Activated CD8-positive, alpha-beta T cell treated with anti-CD3 and anti-CD28 coated beads for 36 hours (primary cell): ENCODE measurements at regions not wholly inside any gene's neighbourhood (a gene's known extent, or its start where the extent isn't known, plus 50 kb on each side); places are given as distances from the start of the nearest gene placed in this dataset.

Experiments used
- ATAC-seq: fragments of 200-7000 bp; cut with Tn5 transposase; one replicate; pipeline ENCODE4 v1.10.0; 2021; ENCODE audit warnings: mild to moderate bottlenecking, moderate library complexity
- CTCF ChIA-PET: fragments of 350-600 bp; sonication (Branson Sonifier 250); formaldehyde crosslinking; loops from one replicate; lab custom pipeline; 2021; ENCODE audit warnings: antibody characterized with exemption; lab: Charles Lee
- POLR2A ChIA-PET: fragments of 350-600 bp; sonication (Branson Sonifier 250); formaldehyde crosslinking; loops from one replicate; lab custom pipeline; 2021; ENCODE audit warnings: antibody characterized with exemption; lab: Charles Lee
- DNase-seq: peaks from one replicate; pipeline ENCODE4 v3.0.0-alpha.2; 2020
- H3K27ac Mint-ChIP-seq: one replicate; pipeline ENCODE4 v1.8.0; 2021; ENCODE audit warnings: mild to moderate bottlenecking, mixed read lengths
- H3K27me3 Mint-ChIP-seq: one replicate; pipeline ENCODE4 v1.8.0; 2021; ENCODE audit warnings: mixed read lengths
- H3K36me3 Mint-ChIP-seq: one replicate; pipeline ENCODE4 v1.8.0; 2021; ENCODE audit warnings: low read depth, mixed read lengths
- H3K4me1 Mint-ChIP-seq: one replicate; pipeline ENCODE4 v1.8.0; 2021; ENCODE audit warnings: low read depth, mixed read lengths
- H3K4me3 Mint-ChIP-seq: one replicate; pipeline ENCODE4 v1.8.0; 2021; ENCODE audit warnings: mild to moderate bottlenecking, moderate library complexity, mixed read lengths
- H3K9me3 Mint-ChIP-seq: one replicate; pipeline ENCODE4 v1.8.0; 2021; ENCODE audit warnings: mixed read lengths
- intact Hi-C: fragments of 100-400 bp; cut with micrococcal nuclease; formaldehyde crosslinking; loops from one replicate; pipeline ENCODE4 v1.10.0; 2022
- TF ChIP-seq, protein P1 (sequence below): fragments of 200-600 bp; IDR thresholded peaks from one replicate; pipeline ENCODE4 v1.8.0; 2022; ENCODE audit warnings: antibody characterized with exemption, mild to moderate bottlenecking

DNA sequence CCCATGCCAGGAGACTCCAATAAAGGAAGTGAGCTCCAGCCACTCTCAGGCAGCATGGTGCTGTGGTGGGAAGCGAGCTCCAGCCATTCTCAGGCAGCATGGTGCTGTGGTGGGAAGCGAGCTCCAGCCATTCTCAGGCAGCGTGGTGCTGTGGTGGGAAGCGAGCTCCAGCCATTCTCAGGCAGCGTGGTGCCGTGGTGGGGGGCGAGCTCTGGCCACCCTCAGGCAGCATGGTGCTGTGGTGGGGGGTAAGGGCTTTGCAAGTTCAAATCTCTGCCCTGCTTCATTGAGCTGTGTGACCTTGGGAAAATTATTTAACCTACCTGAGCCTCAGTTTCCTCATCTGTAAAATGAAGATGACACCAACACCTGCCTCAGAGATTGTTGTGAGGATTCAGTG, 975.1 kb downstream of the BCL11B start:
- H3K27ac Mint-ChIP-seq: no peak overlapping the region
- no peak overlapping the region for H3K4me3 Mint-ChIP-seq
- intact Hi-C loops: no loop called here
- H3K4me1 Mint-ChIP-seq: no peaks in the 10 kb centered on the region
- DNase-seq (no peak), ATAC-seq (no peak)
- POLR2A ChIA-PET: no interaction called here
- CTCF ChIA-PET: no interaction called here
- TF ChIP-seq, protein P1, sequence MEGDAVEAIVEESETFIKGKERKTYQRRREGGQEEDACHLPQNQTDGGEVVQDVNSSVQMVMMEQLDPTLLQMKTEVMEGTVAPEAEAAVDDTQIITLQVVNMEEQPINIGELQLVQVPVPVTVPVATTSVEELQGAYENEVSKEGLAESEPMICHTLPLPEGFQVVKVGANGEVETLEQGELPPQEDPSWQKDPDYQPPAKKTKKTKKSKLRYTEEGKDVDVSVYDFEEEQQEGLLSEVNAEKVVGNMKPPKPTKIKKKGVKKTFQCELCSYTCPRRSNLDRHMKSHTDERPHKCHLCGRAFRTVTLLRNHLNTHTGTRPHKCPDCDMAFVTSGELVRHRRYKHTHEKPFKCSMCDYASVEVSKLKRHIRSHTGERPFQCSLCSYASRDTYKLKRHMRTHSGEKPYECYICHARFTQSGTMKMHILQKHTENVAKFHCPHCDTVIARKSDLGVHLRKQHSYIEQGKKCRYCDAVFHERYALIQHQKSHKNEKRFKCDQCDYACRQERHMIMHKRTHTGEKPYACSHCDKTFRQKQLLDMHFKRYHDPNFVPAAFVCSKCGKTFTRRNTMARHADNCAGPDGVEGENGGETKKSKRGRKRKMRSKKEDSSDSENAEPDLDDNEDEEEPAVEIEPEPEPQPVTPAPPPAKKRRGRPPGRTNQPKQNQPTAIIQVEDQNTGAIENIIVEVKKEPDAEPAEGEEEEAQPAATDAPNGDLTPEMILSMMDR: no peak
- H3K27me3 Mint-ChIP-seq: no peaks in the 10 kb centered on the region
- H3K36me3 Mint-ChIP-seq: no peaks in the 10 kb centered on the region
- H3K9me3 Mint-ChIP-seq: no peaks in the 10 kb centered on the region

DNA sequence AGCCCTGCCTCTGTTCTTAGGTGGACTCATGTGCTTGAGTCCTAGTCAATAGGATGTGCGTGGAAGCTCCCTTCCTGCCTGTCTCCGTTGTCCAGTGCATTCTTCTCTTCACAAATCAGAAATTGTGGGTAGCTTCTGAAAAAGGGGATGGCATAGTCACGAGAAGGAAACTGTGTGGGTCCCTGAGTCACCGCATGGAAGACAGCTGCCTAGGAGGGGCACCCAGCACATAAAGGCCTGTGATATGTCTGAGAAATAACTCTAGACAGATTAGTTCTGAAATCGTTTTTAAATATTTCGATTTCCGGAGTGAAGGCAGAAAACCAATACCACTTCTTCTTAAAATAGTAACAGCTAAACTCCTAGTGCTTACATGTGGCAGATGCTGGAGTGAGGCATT, 974.4 kb downstream of the BCL11B start:
- TF ChIP-seq, protein P1: no peak
- Mint-ChIP-seq H3K27me3 (no peaks in the 10 kb centered on the region), H3K27ac (no peak overlapping the region), H3K36me3 (no peaks in the 10 kb centered on the region), H3K4me1 (no peaks in the 10 kb centered on the region), H3K9me3 (no peaks in the 10 kb centered on the region), H3K4me3 (no peak overlapping the region)
- no peak for ATAC-seq
- CTCF ChIA-PET: interaction anchor here (1.0 to 1.3 kb wide), 2 partner anchors 9 to 12 kb away, joined by 3 read pairs; no protein-coding TSS in a partner anchor
- POLR2A ChIA-PET: interaction anchor here (1.2 kb wide), 1 partner anchor 12 kb away, joined by 3 read pairs; no protein-coding TSS in a partner anchor
- intact Hi-C loops: no loop called here
- no peak for DNase-seq

DNA sequence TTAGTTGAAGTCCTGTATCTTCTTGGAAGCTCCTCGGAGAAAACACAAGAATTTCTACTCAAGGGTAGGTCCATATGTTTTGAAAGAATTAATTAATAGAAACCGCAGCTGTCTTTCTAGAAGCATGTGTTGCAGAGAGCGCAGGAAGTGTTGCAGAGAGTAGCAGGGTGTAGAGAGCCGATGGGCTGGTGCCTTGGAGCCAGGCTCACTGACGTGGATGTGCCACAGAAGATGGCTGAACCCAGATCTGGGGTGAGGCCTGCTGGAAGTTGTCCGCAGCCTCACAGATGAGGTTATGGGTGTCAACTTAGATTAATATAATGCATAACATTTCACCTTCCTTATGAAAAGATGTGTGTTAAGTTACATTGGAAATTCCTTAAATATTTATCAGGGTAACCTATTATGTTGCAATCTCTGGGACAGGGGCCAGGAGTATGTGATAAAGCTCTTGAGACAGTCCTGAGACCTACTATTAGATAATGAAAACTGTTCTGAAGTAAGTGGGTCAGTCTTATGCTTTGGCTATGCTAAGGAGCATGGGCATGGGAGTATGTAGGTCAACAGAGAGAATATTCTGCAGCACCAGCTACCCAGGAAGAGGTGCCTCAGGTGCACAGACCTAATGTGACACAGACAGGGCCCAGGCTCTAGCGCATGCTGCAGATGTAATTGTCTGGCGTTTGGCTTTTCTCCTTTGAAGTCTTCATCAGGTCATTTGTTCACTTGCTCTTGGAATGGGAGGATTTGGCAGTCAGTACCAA, 973.3 kb downstream of the BCL11B start:
- ChIA-PET POLR2A (interaction anchor here (0.6 to 1.2 kb wide), 3 partner anchors 9 to 973 kb away, joined by 3 read pairs; partner anchors contain the start of gene BCL11B), CTCF (interaction anchor here (0.8 to 1.3 kb wide), 4 partner anchors 8 to 161 kb away, joined by 3 to 4 read pairs (median 3); no protein-coding TSS in a partner anchor)
- H3K4me3 Mint-ChIP-seq: no peak overlapping the region
- no peaks in the 10 kb centered on the region for H3K36me3 Mint-ChIP-seq
- intact Hi-C loops: no loop called here
- H3K9me3 Mint-ChIP-seq: no peaks in the 10 kb centered on the region
- TF ChIP-seq, protein P1: no peak
- ATAC-seq: no peak
- no peak for DNase-seq
- H3K27ac Mint-ChIP-seq: no peak overlapping the region
- no peaks in the 10 kb centered on the region for H3K27me3 Mint-ChIP-seq
- H3K4me1 Mint-ChIP-seq: no peaks in the 10 kb centered on the region

DNA sequence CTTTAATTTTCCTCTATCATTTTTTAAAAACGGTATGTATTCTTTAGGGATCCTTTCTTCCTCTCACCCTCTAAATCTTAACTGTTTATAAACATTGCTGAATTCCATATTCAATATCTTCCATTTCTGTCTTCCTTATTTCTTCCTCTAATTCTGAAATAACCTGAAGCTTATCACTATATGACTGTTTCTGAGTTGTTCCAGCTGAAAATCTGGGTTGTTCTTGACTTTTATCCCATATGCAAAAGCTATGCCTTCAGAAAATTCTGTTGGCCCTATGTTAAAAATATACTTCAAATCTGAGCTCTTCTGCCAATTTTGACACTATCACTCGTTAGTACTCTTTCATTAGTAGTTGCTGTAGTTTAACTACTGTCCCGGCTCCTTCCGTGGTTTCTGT, 970.3 kb downstream of the BCL11B start:
- H3K4me1 Mint-ChIP-seq: no peaks in the 10 kb centered on the region
- CTCF ChIA-PET: interaction anchor here (0.6 to 1.8 kb wide), 2 partner anchors 162 to 164 kb away, joined by 3 to 6 read pairs; no protein-coding TSS in a partner anchor
- DNase-seq: no peak
- no peaks in the 10 kb centered on the region for H3K27me3 Mint-ChIP-seq
- no peaks in the 10 kb centered on the region for H3K9me3 Mint-ChIP-seq
- peaks cover 2% of the 10 kb centered on the region for H3K36me3 Mint-ChIP-seq
- intact Hi-C loops: no loop called here
- H3K27ac Mint-ChIP-seq: no peak overlapping the region
- POLR2A ChIA-PET: no interaction called here
- TF ChIP-seq, protein P1: no peak
- no peak overlapping the region for H3K4me3 Mint-ChIP-seq
- no peak for ATAC-seq

DNA sequence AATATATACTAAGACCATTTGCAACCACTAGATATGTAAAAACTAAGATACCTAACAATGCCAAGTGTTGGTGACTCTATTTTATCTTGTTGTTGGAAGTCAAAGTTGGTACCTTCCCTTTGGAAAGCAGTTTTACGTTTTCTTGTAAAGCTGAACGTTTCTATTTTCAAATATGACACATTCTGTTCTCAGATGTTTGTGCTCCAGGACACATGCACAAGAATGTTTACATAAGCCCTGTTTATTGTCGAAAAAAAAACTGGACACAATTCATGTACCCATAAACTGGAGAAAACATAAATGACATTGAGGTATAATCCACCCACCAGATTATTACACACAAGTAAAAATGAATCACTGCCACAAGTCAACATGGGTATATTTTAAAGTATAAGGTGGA, 967.4 kb downstream of the BCL11B start:
- TF ChIP-seq, protein P1: no peak
- Mint-ChIP-seq H3K36me3 (peaks cover 2% of the 10 kb centered on the region), H3K9me3 (no peaks in the 10 kb centered on the region), H3K4me3 (no peak overlapping the region), H3K27ac (no peak overlapping the region), H3K4me1 (peaks cover 1% of the 10 kb centered on the region), H3K27me3 (no peaks in the 10 kb centered on the region)
- intact Hi-C loops: no loop called here
- ChIA-PET CTCF (no interaction called here), POLR2A (no interaction called here)
- no peak for DNase-seq
- no peak for ATAC-seq
